HG02759 (cell line): ENCODE measurements at regions not wholly inside any gene's neighbourhood (a gene's known extent, or its start where the extent isn't known, plus 50 kb on each side); places are given as distances from the start of the nearest gene placed in this dataset.
A peak's percentile ranks its signal among the peaks of the same experiment; 100 is the strongest.
"Not testable (repeated sequence)": the region's sequence is repeated elsewhere in the genome, so short reads cannot be mapped to it uniquely, and the experiment has no call there.

ENCODE experiments used
- ATAC-seq: cut with Tn5 transposase; IDR thresholded peaks from one replicate; pipeline ENCODE4 v1.9.1; 2021; ENCODE audit warnings: mild to moderate bottlenecking, moderate library complexity; ENCODE audit not compliant: unreplicated experiment

DNA sequence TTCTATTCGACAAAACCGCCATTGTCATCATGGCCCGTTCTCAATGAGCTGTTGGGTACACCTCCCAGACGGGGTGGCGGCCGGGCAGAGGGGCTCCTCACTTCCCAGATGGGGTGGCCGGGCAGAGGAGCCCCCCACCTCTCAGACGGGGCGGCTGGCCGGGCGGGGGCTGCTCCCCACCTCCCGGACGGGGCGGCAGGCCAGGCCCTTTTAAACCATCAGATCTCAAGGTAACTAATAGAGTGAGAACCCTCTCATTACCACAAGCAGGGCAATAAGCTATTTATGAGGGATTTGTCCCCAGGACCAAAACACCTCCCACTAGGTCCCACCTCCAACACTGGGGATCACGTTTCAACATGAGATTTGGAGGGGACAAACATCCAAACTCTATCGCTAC is 571.5 kb downstream of the INSC start:
- ATAC-seq: not testable (repeated sequence)

- ATAC-seq: no peak
Measured at GRCh38 chr11:15687342-15687741, 572.6 kb downstream of the INSC start.

DNA sequence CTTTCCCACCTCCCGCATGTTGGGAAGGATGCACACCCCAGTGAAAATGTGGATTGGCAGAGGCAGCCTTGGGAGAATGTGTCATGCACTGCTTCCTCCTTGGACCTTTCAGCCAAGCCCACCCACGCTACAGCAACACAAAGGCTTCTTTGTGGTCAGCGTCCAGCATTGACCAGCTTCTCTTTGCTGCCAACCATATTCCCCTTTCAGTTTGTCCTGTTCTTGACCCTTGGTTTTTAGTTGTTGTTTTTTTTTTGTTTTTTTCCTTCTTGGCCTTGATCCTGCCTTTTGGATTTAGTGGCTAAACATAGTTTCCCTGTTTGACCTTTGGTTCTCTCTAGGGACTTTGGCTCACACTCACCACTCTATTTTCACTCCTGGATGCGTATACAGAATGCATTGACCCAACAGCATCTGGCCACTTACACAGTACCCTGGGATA is 573.6 kb downstream of the INSC start:
- ATAC-seq: no peak

- no peak for ATAC-seq
Measured at GRCh38 chr11:15690320-15690719, 575.6 kb downstream of the INSC start.

- ATAC-seq: peak; percentile 68
Measured at GRCh38 chr11:15692739-15693138, 578.0 kb downstream of the INSC start.

- ATAC-seq: no peak
Measured at GRCh38 chr11:15695096-15695721, 580.5 kb downstream of the INSC start.

GRCh38 chr11:15696069-15696468 is 581.3 kb downstream of the INSC start:
- no peak for ATAC-seq

DNA sequence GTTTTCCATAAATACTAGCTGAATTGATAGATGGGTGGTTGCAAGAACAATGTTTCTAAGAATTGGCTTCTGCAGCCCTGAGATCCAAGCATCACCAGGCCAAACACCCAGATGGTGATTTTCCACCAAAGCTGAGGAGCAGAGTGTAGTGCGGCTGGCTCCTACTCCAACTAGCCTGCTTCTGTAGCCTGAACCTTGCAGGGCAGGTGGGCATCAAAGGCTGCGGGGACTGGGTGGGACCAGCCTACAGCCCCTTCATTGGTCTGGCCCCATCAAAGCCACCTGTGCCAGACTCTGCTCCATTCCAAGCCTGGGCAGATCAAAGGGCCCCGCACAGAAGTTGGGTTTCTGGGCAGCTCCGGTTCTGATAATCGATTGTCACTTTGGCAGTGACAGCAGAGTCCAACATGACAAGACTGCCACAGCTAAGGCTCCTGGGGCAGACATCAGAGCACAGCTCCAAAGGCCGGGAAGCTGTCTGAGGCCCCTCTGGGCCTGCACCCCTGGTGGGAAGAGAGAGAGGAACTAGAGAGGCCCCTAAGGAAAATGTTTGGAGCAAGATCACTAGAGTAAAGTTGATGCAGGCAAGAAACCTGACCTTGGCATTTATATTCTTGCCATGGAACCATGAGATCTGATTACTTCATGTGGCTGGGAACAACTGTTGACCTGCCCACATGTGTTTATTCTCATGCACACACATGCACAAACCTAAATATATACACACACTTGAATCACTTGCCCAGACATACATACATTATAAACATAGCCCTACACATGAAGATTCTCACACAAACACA is 582.9 kb downstream of the INSC start:
- ATAC-seq: no peak

GRCh38 chr11:15698855-15699254 is 584.1 kb downstream of the INSC start:
- ATAC-seq: no peak

GRCh38 chr11:15699978-15700377 is 585.3 kb downstream of the INSC start:
- ATAC-seq: no peak

DNA sequence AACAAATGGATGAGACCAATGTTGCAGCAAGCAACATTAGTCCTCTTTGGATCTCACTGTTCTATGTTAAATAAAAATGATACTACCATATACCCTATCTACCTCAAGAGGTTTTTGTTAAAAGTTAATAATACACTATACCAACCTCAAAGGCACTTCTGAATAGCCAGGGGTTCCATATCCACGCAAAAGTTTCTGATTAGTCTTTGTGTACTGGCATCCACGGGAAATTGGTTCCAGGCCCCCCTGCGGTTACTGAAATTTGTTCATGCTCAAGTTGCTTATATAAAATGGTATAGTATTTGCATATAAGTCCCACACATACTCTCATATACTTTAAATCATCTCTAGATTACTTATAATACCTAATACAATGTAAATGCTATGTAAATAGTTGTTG is 585.7 kb downstream of the INSC start:
- no peak for ATAC-seq

DNA sequence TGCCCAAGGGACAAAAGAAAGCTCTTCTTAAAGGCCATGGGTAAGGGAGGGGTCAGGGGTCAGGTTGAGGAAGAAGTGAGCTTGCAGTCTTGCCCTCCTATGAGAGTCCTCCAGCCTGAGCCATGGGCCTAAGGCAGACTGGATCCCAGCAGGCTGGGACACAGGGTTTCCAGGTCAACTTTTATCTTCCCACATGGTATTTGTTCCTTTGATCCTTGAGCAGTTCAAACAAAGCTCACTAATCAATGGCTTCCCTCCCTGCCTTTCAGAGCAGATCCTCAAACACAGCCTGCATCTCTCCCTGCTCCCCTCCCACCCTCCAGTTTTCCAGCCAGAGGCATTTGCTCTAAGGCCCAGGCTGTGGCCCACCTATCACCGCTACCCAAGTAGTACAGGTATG is 589.3 kb downstream of the INSC start:
- ATAC-seq: no peak

- ATAC-seq: no peak
Measured at GRCh38 chr11:15704556-15704955, 589.8 kb downstream of the INSC start.

- no peak for ATAC-seq
Measured at GRCh38 chr11:15705891-15706290, 591.2 kb downstream of the INSC start.

- no peak for ATAC-seq
Measured at GRCh38 chr11:15707194-15707593, 592.5 kb downstream of the INSC start.

- no peak for ATAC-seq
Measured at GRCh38 chr11:15707971-15708370, 593.2 kb downstream of the INSC start.

DNA sequence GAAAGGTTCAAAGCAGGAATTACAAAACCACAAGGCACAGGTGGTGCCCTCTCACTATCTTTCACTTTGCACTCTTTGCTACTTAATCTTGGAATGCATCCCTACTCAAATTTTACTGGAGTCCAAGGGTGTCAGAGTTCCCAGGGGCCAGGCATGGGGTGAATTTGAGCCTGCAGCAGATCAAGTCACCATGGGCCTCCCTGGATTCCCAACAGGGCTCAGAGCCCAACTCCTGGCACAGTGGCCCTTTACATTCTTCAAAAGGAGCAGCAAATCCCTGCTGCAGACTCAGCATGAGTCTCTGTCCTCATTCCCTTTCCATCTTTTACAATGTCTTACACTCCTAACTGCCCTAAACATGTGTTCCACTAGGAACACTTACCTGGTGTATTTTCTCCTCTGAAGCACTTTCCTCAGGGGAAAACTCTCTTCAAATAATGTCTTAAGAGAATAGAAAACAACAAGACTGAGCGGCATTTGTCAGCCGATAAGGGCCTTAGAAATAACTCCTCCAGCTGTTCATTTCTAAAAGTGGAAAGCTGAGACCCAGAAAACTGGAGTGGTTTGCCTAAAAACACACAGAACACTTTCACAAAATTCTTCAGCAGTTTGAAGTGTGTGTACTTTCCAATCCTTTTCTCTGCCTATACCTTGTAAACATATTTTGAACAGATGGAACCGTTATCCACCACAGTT is 596.0 kb downstream of the INSC start:
- no peak for ATAC-seq

- no peak for ATAC-seq
Measured at GRCh38 chr11:15711311-15711710, 596.6 kb downstream of the INSC start.

- no peak for ATAC-seq
Measured at GRCh38 chr11:15714641-15715399, 600.1 kb downstream of the INSC start.

- ATAC-seq: no peak
Measured at GRCh38 chr11:15716550-15716949, 601.8 kb downstream of the INSC start.

- ATAC-seq: no peak
Measured at GRCh38 chr11:15720460-15720859, 605.7 kb downstream of the INSC start.
